ENCODE measurements at regions not wholly inside any gene's neighbourhood (a gene's known extent, or its start where the extent isn't known, plus 50 kb on each side); places are given as distances from the start of the nearest gene placed in this dataset.

DNA sequence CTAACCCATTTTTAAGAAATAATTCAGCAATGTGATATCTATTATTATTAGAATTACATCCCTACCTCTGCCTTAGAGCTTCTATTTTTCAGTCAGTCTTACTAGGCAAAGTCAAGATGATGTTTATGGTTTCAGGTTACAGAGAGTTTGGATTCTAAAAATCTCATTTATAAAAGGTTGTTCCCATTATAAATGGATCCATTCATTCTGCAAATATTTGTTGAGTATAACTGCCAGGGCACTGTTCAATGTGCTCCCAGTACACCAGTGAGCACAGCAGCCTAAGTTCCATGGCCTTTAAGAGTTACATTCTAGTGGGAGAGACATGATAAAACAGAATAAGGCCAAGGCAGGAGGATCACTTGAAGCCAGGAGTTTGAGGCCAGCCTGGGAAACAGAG is 75.9 kb upstream of the EYA4 start:
- no peak overlapping the region for H3K4me3 Mint-ChIP-seq (ENCODE audit: unreplicated experiment)
- intact Hi-C loops (cut with micrococcal nuclease), result no loop called here
- H3K4me1 Mint-ChIP-seq (ENCODE audit: insufficient read depth, unreplicated experiment), result no peaks in the 10 kb centered on the region
- no peaks in the 10 kb centered on the region for H3K36me3 Mint-ChIP-seq (ENCODE audit: insufficient read depth, unreplicated experiment)
- TF ChIP-seq, protein P1, sequence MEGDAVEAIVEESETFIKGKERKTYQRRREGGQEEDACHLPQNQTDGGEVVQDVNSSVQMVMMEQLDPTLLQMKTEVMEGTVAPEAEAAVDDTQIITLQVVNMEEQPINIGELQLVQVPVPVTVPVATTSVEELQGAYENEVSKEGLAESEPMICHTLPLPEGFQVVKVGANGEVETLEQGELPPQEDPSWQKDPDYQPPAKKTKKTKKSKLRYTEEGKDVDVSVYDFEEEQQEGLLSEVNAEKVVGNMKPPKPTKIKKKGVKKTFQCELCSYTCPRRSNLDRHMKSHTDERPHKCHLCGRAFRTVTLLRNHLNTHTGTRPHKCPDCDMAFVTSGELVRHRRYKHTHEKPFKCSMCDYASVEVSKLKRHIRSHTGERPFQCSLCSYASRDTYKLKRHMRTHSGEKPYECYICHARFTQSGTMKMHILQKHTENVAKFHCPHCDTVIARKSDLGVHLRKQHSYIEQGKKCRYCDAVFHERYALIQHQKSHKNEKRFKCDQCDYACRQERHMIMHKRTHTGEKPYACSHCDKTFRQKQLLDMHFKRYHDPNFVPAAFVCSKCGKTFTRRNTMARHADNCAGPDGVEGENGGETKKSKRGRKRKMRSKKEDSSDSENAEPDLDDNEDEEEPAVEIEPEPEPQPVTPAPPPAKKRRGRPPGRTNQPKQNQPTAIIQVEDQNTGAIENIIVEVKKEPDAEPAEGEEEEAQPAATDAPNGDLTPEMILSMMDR (IDR thresholded peaks at IDR 0.05; ENCODE audit: unreplicated experiment), result no peak
- CTCF ChIA-PET, result interaction anchor here (0.6 kb wide), 1 partner anchor 32 kb away, joined by 4 read pairs; no protein-coding TSS in a partner anchor
- no peak overlapping the region for H3K27ac Mint-ChIP-seq (ENCODE audit: low read depth, unreplicated experiment)
- H3K9me3 Mint-ChIP-seq (ENCODE audit: unreplicated experiment), result no peaks in the 10 kb centered on the region
- DNase-seq (ENCODE audit: unreplicated experiment), result no peak
- BruUV-seq (replicated peaks), result no TSS peak
- POLR2A ChIA-PET, result no interaction called here
- H3K27me3 Mint-ChIP-seq (ENCODE audit: insufficient read depth, unreplicated experiment), result peaks cover 76% of the 10 kb centered on the region

DNA sequence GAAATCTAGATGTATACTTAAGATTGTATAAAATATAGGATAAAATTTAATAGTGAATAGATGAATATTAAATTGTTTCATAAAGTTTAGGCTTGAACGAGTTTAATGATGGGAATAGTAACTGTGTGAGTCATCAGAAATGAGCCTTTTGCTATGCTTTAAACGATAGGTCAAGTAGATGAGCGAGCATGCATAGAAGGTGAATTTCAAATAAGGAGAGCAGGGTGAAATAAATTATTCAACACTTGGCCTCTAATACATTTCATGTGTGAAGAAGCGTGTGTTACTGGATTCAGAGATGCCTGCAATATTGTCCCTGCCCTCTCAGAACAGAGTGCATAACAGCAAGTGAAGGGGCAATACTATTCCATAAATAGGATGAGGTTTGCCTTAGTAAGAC is 74.4 kb upstream of the EYA4 start:
- Mint-ChIP-seq H3K36me3 (ENCODE audit: insufficient read depth, unreplicated experiment) (no peaks in the 10 kb centered on the region), H3K4me3 (ENCODE audit: unreplicated experiment) (no peak overlapping the region), H3K27ac (ENCODE audit: low read depth, unreplicated experiment) (no peak overlapping the region), H3K27me3 (ENCODE audit: insufficient read depth, unreplicated experiment) (peaks cover 63% of the 10 kb centered on the region), H3K9me3 (ENCODE audit: unreplicated experiment) (no peaks in the 10 kb centered on the region), H3K4me1 (ENCODE audit: insufficient read depth, unreplicated experiment) (no peaks in the 10 kb centered on the region)
- ChIA-PET CTCF (no interaction called here), POLR2A (no interaction called here)
- no TSS peak for BruUV-seq (replicated peaks)
- no peak for DNase-seq (ENCODE audit: unreplicated experiment)
- TF ChIP-seq, protein P1 (IDR thresholded peaks at IDR 0.05; ENCODE audit: unreplicated experiment), result no peak
- intact Hi-C loops (cut with micrococcal nuclease), result no loop called here

DNA sequence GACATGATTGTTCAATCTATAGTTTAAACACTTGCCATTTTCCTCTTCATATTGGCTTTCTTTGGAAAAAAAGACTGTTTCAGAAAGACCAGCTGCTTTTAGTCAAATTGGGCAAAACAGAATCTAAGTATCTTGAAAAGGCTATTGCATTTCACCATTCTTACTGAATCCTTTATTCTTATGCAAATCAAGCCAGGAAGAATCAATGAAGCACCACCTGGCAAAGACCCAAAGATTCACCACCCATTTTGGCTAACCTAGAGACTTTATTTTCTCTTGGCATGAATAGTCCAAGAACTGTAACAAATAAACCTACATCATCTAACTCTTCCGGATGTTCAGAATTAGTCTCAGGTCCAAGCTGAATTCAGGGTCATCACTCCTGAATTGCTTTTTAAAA is 71.3 kb upstream of the EYA4 start:
- BruUV-seq (replicated peaks), result no TSS peak
- H3K27me3 Mint-ChIP-seq (ENCODE audit: insufficient read depth, unreplicated experiment), result peaks cover 55% of the 10 kb centered on the region
- DNase-seq (ENCODE audit: unreplicated experiment), result no peak
- TF ChIP-seq, protein P1 (IDR thresholded peaks at IDR 0.05; ENCODE audit: unreplicated experiment), result no peak
- no peak overlapping the region for H3K4me3 Mint-ChIP-seq (ENCODE audit: unreplicated experiment)
- no peak overlapping the region for H3K27ac Mint-ChIP-seq (ENCODE audit: low read depth, unreplicated experiment)
- intact Hi-C loops (cut with micrococcal nuclease), result no loop called here
- POLR2A ChIA-PET, result no interaction called here
- no peaks in the 10 kb centered on the region for H3K9me3 Mint-ChIP-seq (ENCODE audit: unreplicated experiment)
- CTCF ChIA-PET, result interaction anchor here (1.1 to 1.4 kb wide), 4 partner anchors 15 to 346 kb away, joined by 3 to 5 read pairs (median 3); no protein-coding TSS in a partner anchor
- no peaks in the 10 kb centered on the region for H3K36me3 Mint-ChIP-seq (ENCODE audit: insufficient read depth, unreplicated experiment)
- no peaks in the 10 kb centered on the region for H3K4me1 Mint-ChIP-seq (ENCODE audit: insufficient read depth, unreplicated experiment)

DNA sequence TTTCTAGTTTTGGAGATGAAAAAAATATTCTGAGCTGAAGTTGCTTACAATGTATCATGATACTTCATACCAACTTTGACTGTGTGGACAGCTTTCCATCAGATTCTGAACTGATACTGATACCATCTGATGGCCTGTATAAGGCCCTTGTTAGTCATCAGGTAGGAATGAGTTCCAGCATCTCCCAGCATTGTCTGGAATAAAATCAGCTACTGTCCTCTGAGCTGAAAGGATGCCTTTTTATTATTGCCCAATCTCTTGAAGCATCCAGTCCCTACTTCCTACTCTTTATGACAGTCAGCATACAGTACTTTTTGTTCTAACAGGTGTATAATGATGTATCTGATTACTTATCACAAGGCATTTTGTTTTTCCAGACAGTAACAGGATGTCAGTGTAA is 70.6 kb upstream of the EYA4 start:
- no TSS peak for BruUV-seq (replicated peaks)
- Mint-ChIP-seq H3K4me1 (ENCODE audit: insufficient read depth, unreplicated experiment) (no peaks in the 10 kb centered on the region), H3K4me3 (ENCODE audit: unreplicated experiment) (no peak overlapping the region), H3K27me3 (ENCODE audit: insufficient read depth, unreplicated experiment) (peaks cover 52% of the 10 kb centered on the region), H3K36me3 (ENCODE audit: insufficient read depth, unreplicated experiment) (no peaks in the 10 kb centered on the region), H3K27ac (ENCODE audit: low read depth, unreplicated experiment) (no peak overlapping the region), H3K9me3 (ENCODE audit: unreplicated experiment) (no peaks in the 10 kb centered on the region)
- POLR2A ChIA-PET, result no interaction called here
- TF ChIP-seq, protein P1 (IDR thresholded peaks at IDR 0.05; ENCODE audit: unreplicated experiment), result no peak
- intact Hi-C loops (cut with micrococcal nuclease), result no loop called here
- CTCF ChIA-PET, result interaction anchor here (0.6 to 1.4 kb wide), 5 partner anchors 15 to 346 kb away, joined by 3 to 5 read pairs (median 3); no protein-coding TSS in a partner anchor
- no peak for DNase-seq (ENCODE audit: unreplicated experiment)

All from MCF 10A (cell line).